Astrocyte (in vitro differentiated cells and primary cell): ENCODE measurements at regions not wholly inside any gene's neighbourhood (a gene's known extent, or its start where the extent isn't known, plus 50 kb on each side); places are given as distances from the start of the nearest gene placed in this dataset.

Source experiments
- DNase-seq: peaks from one replicate; pipeline ENCODE4 v3.0.0-alpha.2; 2010; ENCODE audit warnings: low read depth
- FAIRE-seq: peaks from 2 replicates; lab custom pipeline; 2011; peaks lifted over from hg19 to GRCh38; lab: Jason Lieb, UNC
- H2AFZ ChIP-seq: 2 replicates; pipeline ENCODE4 v1.6.0; 2012; ENCODE audit warnings: low read depth, low read length, inconsistent platforms
- H3K27ac ChIP-seq: 2 replicates; pipeline ENCODE4 v1.5.1; 2011; ENCODE audit warnings: low read depth, low read length, inconsistent platforms
- H3K27me3 ChIP-seq: 2 replicates; pipeline ENCODE4 v1.6.0; 2011; ENCODE audit warnings: low read length, inconsistent platforms; ENCODE audit not compliant: insufficient read depth
- H3K36me3 ChIP-seq: 2 replicates; pipeline ENCODE4 v1.5.1; 2011; ENCODE audit warnings: low read length, inconsistent platforms; ENCODE audit not compliant: insufficient read depth
- H3K4me1 ChIP-seq: 2 replicates; pipeline ENCODE4 v1.5.1; 2011; ENCODE audit warnings: low read length, inconsistent platforms; ENCODE audit not compliant: insufficient read depth
- H3K4me2 ChIP-seq: 2 replicates; pipeline ENCODE4 v1.6.0; 2012; ENCODE audit warnings: low read length, inconsistent platforms
- H3K4me3 ChIP-seq: 2 replicates; pipeline ENCODE4 v1.5.1; 2011; ENCODE audit warnings: low read depth, mild to moderate bottlenecking, low read length, inconsistent platforms; ENCODE audit not compliant: insufficient read depth
- H3K79me2 ChIP-seq: 2 replicates; pipeline ENCODE4 v1.6.0; 2012; ENCODE audit warnings: mild to moderate bottlenecking, low read length, inconsistent platforms; ENCODE audit not compliant: insufficient read depth
- H3K9ac ChIP-seq: 2 replicates; pipeline ENCODE4 v1.6.0; 2012; ENCODE audit warnings: mild to moderate bottlenecking, low read length, inconsistent platforms
- H3K9me3 ChIP-seq: 2 replicates; pipeline ENCODE4 v1.5.1; 2012; ENCODE audit warnings: low read depth, mild to moderate bottlenecking, low read length, inconsistent platforms; ENCODE audit not compliant: insufficient read depth
- H4K20me1 ChIP-seq: 2 replicates; pipeline ENCODE4 v1.6.0; 2012; ENCODE audit warnings: low read length, inconsistent platforms; ENCODE audit not compliant: insufficient read depth
- H3K27ac Mint-ChIP-seq: one replicate; pipeline ENCODE4 v1.8.0; 2021; ENCODE audit warnings: mild to moderate bottlenecking, mixed read lengths; ENCODE audit not compliant: unreplicated experiment
- H3K27me3 Mint-ChIP-seq: one replicate; pipeline ENCODE4 v1.8.0; 2021; ENCODE audit warnings: low read depth, mixed read lengths; ENCODE audit not compliant: unreplicated experiment
- H3K36me3 Mint-ChIP-seq: one replicate; pipeline ENCODE4 v1.8.0; 2021; ENCODE audit warnings: low read depth, mixed read lengths; ENCODE audit not compliant: unreplicated experiment
- H3K4me1 Mint-ChIP-seq: one replicate; pipeline ENCODE4 v1.8.0; 2021; ENCODE audit warnings: low read depth, mixed read lengths; ENCODE audit not compliant: unreplicated experiment
- H3K4me3 Mint-ChIP-seq: one replicate; pipeline ENCODE4 v1.8.0; 2021; ENCODE audit warnings: mild to moderate bottlenecking, moderate library complexity, mixed read lengths; ENCODE audit not compliant: unreplicated experiment
- H3K9me3 Mint-ChIP-seq: one replicate; pipeline ENCODE4 v1.8.0; 2021; ENCODE audit warnings: mild to moderate bottlenecking, mixed read lengths; ENCODE audit not compliant: unreplicated experiment
- EZH2 ChIP-seq: IDR thresholded peaks from 2 replicates; pipeline ENCODE4 v1.6.1; 2012; ENCODE audit warnings: mild to moderate bottlenecking, low read length, inconsistent platforms; ENCODE audit not compliant: insufficient read depth
- TF ChIP-seq, protein P1 (sequence below): IDR thresholded peaks from 2 replicates; pipeline ENCODE4 v1.5.1; 2011; ENCODE audit warnings: low read depth, mild to moderate bottlenecking, inconsistent platforms, low read length, moderate library complexity; ENCODE audit not compliant: insufficient read depth

DNA sequence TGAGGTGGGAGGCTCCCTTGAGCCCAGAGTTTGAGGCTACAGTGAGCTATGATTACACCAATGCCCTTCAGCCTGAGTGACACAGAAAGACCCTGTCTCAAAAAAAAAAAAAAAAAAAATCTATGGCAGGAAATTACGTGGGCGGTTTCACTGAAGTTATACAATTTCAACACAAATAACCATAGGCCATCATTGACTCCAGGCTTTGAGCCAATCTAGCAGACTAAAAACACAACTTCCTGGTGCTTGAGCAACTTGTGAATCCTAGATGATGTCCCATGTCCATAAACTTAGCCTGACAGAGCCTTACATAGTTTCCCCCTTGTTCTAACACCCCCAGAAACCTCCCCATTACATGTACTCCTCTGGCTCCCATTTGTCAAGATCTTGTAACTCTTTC is 131.8 kb downstream of the QRSL1 start:
- no peak for FAIRE-seq

DNA sequence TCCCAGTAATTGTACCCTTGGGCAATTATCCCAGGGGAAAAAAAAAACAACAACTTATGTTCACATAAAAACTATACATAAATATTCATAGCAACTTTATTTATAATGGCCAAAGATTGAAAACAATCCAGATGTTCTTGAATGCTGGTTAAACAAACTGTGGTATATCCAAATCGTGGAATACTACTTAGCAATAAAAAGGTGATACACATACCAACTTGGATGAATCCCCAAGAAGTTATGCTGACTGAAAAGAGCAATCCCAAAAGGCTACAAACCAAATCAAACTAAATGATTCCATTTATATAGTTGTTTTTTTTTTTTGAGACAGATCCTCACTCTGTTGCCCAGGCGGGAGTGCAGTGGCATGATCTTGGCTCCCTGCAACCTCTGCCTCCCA is 129.7 kb downstream of the QRSL1 start:
- TF ChIP-seq, protein P1, sequence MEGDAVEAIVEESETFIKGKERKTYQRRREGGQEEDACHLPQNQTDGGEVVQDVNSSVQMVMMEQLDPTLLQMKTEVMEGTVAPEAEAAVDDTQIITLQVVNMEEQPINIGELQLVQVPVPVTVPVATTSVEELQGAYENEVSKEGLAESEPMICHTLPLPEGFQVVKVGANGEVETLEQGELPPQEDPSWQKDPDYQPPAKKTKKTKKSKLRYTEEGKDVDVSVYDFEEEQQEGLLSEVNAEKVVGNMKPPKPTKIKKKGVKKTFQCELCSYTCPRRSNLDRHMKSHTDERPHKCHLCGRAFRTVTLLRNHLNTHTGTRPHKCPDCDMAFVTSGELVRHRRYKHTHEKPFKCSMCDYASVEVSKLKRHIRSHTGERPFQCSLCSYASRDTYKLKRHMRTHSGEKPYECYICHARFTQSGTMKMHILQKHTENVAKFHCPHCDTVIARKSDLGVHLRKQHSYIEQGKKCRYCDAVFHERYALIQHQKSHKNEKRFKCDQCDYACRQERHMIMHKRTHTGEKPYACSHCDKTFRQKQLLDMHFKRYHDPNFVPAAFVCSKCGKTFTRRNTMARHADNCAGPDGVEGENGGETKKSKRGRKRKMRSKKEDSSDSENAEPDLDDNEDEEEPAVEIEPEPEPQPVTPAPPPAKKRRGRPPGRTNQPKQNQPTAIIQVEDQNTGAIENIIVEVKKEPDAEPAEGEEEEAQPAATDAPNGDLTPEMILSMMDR: no peak
- TF ChIP-seq EZH2: no peak
- Mint-ChIP-seq H3K27me3 (no peaks in the 10 kb centered on the region), H3K4me1 (no peaks in the 10 kb centered on the region), H3K36me3 (no peaks in the 10 kb centered on the region), H3K9me3 (peaks cover 9% of the 10 kb centered on the region), H3K27ac (no peak overlapping the region), H3K4me3 (no peak overlapping the region)
- Histone ChIP-seq H3K9ac (no peak overlapping the region), H3K36me3 (no peaks in the 10 kb centered on the region), H2AFZ (no peak overlapping the region), H3K4me1 (no peaks in the 10 kb centered on the region), H3K27me3 (no peaks in the 10 kb centered on the region), H3K4me2 (no peak overlapping the region), H3K9me3 (no peaks in the 10 kb centered on the region), H4K20me1 (no peaks in the 10 kb centered on the region), H3K4me3 (no peak overlapping the region), H3K79me2 (no peaks in the 10 kb centered on the region), H3K27ac (no peak overlapping the region)
- FAIRE-seq (no peak), DNase-seq (no peak)

More for the DNA sequence above, 131.8 kb downstream of the QRSL1 start:
- H3K4me3 Mint-ChIP-seq: no peak overlapping the region
- Histone ChIP-seq H3K9me3 (no peaks in the 10 kb centered on the region), H3K27me3 (no peaks in the 10 kb centered on the region), H3K4me1 (no peaks in the 10 kb centered on the region), H3K36me3 (no peaks in the 10 kb centered on the region), H2AFZ (no peak overlapping the region), H4K20me1 (no peaks in the 10 kb centered on the region), H3K4me3 (no peak overlapping the region), H3K27ac (no peak overlapping the region), H3K4me2 (no peak overlapping the region), H3K9ac (no peak overlapping the region), H3K79me2 (no peaks in the 10 kb centered on the region)
- peaks cover 9% of the 10 kb centered on the region for H3K9me3 Mint-ChIP-seq
- no peak overlapping the region for H3K27ac Mint-ChIP-seq
- no peak for DNase-seq
- H3K27me3 Mint-ChIP-seq: no peaks in the 10 kb centered on the region
- no peak for TF ChIP-seq EZH2
- TF ChIP-seq, protein P1: no peak
- H3K36me3 Mint-ChIP-seq: no peaks in the 10 kb centered on the region
- H3K4me1 Mint-ChIP-seq: no peaks in the 10 kb centered on the region

DNA sequence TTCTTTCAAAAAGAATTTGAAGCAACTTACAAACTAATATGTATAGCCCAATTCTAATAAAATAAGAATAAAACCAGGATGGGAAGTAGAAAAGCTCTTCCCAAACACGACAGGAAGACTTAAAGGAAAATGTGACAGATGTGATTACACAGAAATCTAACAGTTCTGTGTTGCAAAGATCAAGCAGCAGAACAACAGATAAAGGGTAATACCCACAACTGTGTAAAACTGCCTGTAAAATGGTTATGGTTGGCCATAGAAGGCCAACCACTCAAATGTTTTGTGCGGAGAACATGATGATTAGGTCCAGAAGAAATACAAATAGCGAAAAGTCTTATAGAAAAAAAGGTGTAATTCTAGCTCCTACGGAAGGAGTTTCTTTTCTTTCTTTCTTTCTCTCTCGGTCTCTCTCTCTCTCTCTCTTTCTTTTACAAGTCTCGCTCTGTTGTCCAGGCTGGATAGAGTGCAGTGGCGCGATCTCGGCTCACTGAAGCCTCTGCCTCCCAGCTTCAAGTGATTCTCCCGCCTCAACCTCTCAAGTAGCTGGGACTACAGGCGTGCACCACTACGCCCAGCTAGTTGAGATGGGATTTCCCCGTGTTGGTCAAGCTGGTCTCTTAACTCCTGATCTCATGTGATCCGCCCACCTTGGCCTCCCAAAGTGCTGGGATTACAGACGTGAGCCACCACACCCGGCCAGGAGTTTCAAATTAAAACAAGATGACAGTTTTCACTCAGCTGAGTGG is 128.5 kb downstream of the QRSL1 start:
- H3K79me2 ChIP-seq: no peaks in the 10 kb centered on the region
- TF ChIP-seq, protein P1: no peak
- no peak for TF ChIP-seq EZH2
- H3K9ac ChIP-seq: no peak overlapping the region
- H3K36me3 ChIP-seq: no peaks in the 10 kb centered on the region
- H2AFZ ChIP-seq: no peak overlapping the region
- no peak overlapping the region for H3K4me3 Mint-ChIP-seq
- H3K4me1 Mint-ChIP-seq: no peaks in the 10 kb centered on the region
- H3K27ac ChIP-seq: no peak overlapping the region
- H3K9me3 ChIP-seq: no peaks in the 10 kb centered on the region
- no peaks in the 10 kb centered on the region for H3K4me1 ChIP-seq
- no peak overlapping the region for H3K27ac Mint-ChIP-seq
- peaks cover 8% of the 10 kb centered on the region for H3K9me3 Mint-ChIP-seq
- FAIRE-seq (no peak), DNase-seq (no peak)
- H3K36me3 Mint-ChIP-seq: no peaks in the 10 kb centered on the region
- no peak overlapping the region for H3K4me3 ChIP-seq
- H4K20me1 ChIP-seq: no peaks in the 10 kb centered on the region
- no peaks in the 10 kb centered on the region for H3K27me3 ChIP-seq
- no peaks in the 10 kb centered on the region for H3K27me3 Mint-ChIP-seq
- no peak overlapping the region for H3K4me2 ChIP-seq
